Adrenal gland (tissue), 9 donors: ENCODE measurements at regions not wholly inside any gene's neighbourhood (a gene's known extent, or its start where the extent isn't known, plus 50 kb on each side); places are given as distances from the start of the nearest gene placed in this dataset.
A peak's percentile ranks its signal among the peaks of the same experiment; 100 is the strongest.

Experiments used
- DNase-seq, 7 donors: peaks; one replicate each; pipeline ENCODE4 v3.0.0-alpha.2; 2019 to 2020
- H3K27ac ChIP-seq, 5 donors: fragments of 200-600 bp; sonication (generic) in 4 of 5; 1 replicate in 3 of 5; 2 replicates in 2 of 5; pipeline versions ENCODE4 v1.5.1 to v1.8.0; 2016 to 2020; ENCODE audit warnings: mild to moderate bottlenecking in 1 of 5
- H3K27me3 ChIP-seq: fragments of 200-600 bp; 2 replicates; pipeline ENCODE4 v1.8.0; 2021
- H3K36me3 ChIP-seq, 2 donors: fragments of 200-600 bp; replicated peaks in 1 of 2; 1 replicate in 1 of 2; 2 replicates in 1 of 2; pipeline versions ENCODE4 v1.5.1 to v1.8.0; 2018 to 2022
- H3K4me1 ChIP-seq, 2 donors: fragments of 200-600 bp; replicated peaks in 1 of 2; 1 replicate in 1 of 2; 2 replicates in 1 of 2; pipeline versions ENCODE4 v1.5.1 to v1.8.0; 2018 to 2021
- H3K4me3 ChIP-seq, 4 donors: fragments of 200-600 bp; sonication (generic) in 3 of 4; one replicate each; pipeline ENCODE4 v1.5.1; 2016 to 2018
- H3K9me3 ChIP-seq, 3 donors: fragments of 200-600 bp; sonication (generic) in 1 of 3; replicated peaks in 1 of 3; 1 replicate in 2 of 3; 2 replicates in 1 of 3; pipeline versions ENCODE4 v1.5.1 to v1.8.0; 2016 to 2021
- CTCF ChIP-seq, 6 experiments: fragments of 450-650 bp in 4 of 6; fragments of 200-600 bp in 2 of 6; sonication (generic) in 1 of 6; IDR thresholded peaks; 1 replicate in 5 of 6; 2 replicates in 1 of 6; pipeline versions ENCODE4 v1.5.1 to v1.8.0; 2016 to 2021; ENCODE audit warnings: antibody characterized with exemption in 6 of 6, mild to moderate bottlenecking in 2 of 6, moderate library complexity in 1 of 6
- POLR2A ChIP-seq, 2 donors: fragments of 450-650 bp; IDR thresholded peaks; one replicate each; pipeline ENCODE4 v1.6.1; 2017; ENCODE audit warnings: antibody characterized with exemption in 2 of 2, mild to moderate bottlenecking in 2 of 2, moderate library complexity in 1 of 2
- WGBS, 4 donors: extraction: QIAGEN DNeasy Blood & Tissue Kit in 2 of 4; methylation state at CpG; one replicate each; pipeline versions ENCODE4 v1.1.5 to v1.1.7; 2013 to 2017; 5-methylcytosine and 5-hydroxymethylcytosine counted together
- intact Hi-C, 2 donors: fragments of 100-400 bp; cut with DNase I; formaldehyde crosslinking; loops; one replicate each; pipeline versions ENCODE4 v1.14.1 to v1.15.0; 2022 to 2023
- donor health status: healthy with polysubstance abuse.
- donor health status: Bipolar disorder and iron deficiency.
- donor health status: DM: yes; HTN: yes; CAD: no.
- donor health status: DM: no; HTN: no; CAD: no.
- donor health status: DM: no; HTN: no; CAD: no.

- no peak for DNase-seq
- WGBS, 4 donors = 75 to 79% (median 78%) methylated on average over 17 of the region's 17 CpGs
- Histone ChIP-seq H3K4me1 (peaks cover 0 to 7% of the 10 kb centered on the region in 2 donors), H3K36me3 (no peaks in the 10 kb centered on the region), H3K9me3 (no peaks in the 10 kb centered on the region), H3K27me3 (no peaks in the 10 kb centered on the region), H3K4me3 (no peak overlapping the region), H3K27ac (no peak overlapping the region)
- intact Hi-C loops = no loop called here
- TF ChIP-seq POLR2A (IDR thresholded peaks at IDR 0.05) (no peak), CTCF (IDR thresholded peaks at IDR 0.05) (no peak)
Observed at GRCh38 chr5:176187276-176188062, 50.8 kb upstream of the SIMC1 start.

GRCh38 chr5:176188085-176188484, 50.1 kb upstream of the SIMC1 start:
- 46 to 58% (median 49%) methylated on average over 7 of the region's 7 CpGs for WGBS, 4 donors
- intact Hi-C loops = no loop called here
- H3K9me3 ChIP-seq = no peaks in the 10 kb centered on the region
- H3K27me3 ChIP-seq = no peaks in the 10 kb centered on the region
- no peak overlapping the region for H3K4me3 ChIP-seq
- DNase-seq = peak in 6 of 7 donors; percentile 42 to 59 (median 48)
- H3K36me3 ChIP-seq = no peaks in the 10 kb centered on the region
- TF ChIP-seq POLR2A (IDR thresholded peaks at IDR 0.05) = no peak
- peak in 1 of 6 experiments; percentile 13 for TF ChIP-seq CTCF (IDR thresholded peaks at IDR 0.05)
- no peak overlapping the region for H3K27ac ChIP-seq
- H3K4me1 ChIP-seq = peaks cover 0 to 7% of the 10 kb centered on the region in 2 donors
